Adipocyte (in vitro differentiated cells): ENCODE measurements at regions not wholly inside any gene's neighbourhood (a gene's known extent, or its start where the extent isn't known, plus 50 kb on each side); places are given as distances from the start of the nearest gene placed in this dataset.

Source experiments
- DNase-seq: peaks from one replicate; pipeline ENCODE4 v3.0.0-alpha.2; 2015; ENCODE audit warnings: low read depth
- H3K27me3 ChIP-seq: replicated peaks from 2 replicates; pipeline ENCODE4 v1.7.0; 2013; ENCODE audit warnings: mild to moderate bottlenecking, low read length, moderate library complexity; ENCODE audit not compliant: control insufficient read depth, insufficient read depth
- H3K36me3 ChIP-seq: 2 replicates; pipeline ENCODE4 v1.7.0; 2013; ENCODE audit warnings: low read length, mild to moderate bottlenecking, moderate library complexity; ENCODE audit not compliant: control insufficient read depth, insufficient read depth, severe bottlenecking
- H3K4me1 ChIP-seq: 2 replicates; pipeline ENCODE4 v1.7.0; 2013; ENCODE audit warnings: mild to moderate bottlenecking, low read length, moderate library complexity; ENCODE audit not compliant: control insufficient read depth, insufficient read depth
- H3K4me3 ChIP-seq: 2 replicates; pipeline ENCODE4 v1.7.0; 2013; ENCODE audit warnings: mild to moderate bottlenecking, low read length, moderate library complexity
- H3K9ac ChIP-seq: 2 replicates; pipeline ENCODE4 v1.7.0; 2013; ENCODE audit warnings: mild to moderate bottlenecking, low read length, moderate library complexity
- H3K9me3 ChIP-seq: 2 replicates; pipeline ENCODE4 v1.7.0; 2013; ENCODE audit warnings: mild to moderate bottlenecking, low read length, moderate library complexity; ENCODE audit not compliant: control insufficient read depth

DNA sequence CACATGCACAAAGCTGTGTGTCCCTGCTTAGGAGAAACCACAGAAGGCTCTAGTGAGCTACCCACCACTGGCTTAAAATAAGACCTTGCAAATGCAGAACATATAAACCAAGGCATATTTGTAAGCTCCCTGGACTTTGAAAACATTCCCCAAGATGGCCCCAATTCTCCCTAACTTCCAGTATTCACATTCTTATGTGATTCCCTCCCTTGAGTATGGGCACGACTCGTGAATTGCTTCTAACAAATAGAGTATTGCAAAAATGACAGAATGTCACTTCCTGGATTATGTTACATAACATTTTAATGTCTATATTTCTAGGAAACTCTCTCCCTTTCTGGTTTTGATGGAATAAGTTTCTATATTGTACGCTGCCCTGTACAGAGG, 131.8 kb upstream of the MCTP2 start:
- no peak overlapping the region for H3K9ac ChIP-seq
- H3K9me3 ChIP-seq, result no peaks in the 10 kb centered on the region
- no peaks in the 10 kb centered on the region for H3K36me3 ChIP-seq
- no peak overlapping the region for H3K4me3 ChIP-seq
- no peaks in the 10 kb centered on the region for H3K27me3 ChIP-seq
- no peak for DNase-seq
- peaks cover 16% of the 10 kb centered on the region for H3K4me1 ChIP-seq

DNA sequence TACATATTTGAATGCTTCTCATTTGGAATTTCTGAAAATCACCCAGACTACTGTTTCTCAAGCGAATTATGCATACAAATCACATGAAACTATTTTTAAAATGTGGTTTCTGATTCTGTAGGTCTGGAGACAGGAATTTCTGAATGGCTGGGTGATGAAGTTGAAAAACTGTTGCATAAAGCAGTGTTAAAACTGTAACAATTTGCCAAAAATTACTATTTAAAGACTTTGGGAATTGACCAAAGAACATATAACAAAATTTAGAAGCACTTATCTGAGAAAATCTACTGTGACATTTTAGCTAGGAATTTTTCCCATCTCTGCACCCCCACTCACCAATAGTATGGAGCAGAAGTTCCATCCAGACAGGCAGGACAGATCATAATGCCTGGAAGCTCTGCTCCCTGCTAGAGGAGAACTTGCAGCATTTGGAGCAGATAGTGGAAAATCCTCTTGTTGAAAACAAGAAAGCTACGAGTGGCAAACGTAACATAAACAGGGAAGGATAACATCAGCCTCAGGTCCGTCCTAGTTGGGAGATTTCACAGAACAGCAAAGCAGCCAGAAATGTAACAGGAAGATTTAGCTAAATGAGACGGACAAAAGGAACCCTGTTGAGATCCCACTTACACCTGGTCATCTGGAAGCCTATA, 132.3 kb upstream of the MCTP2 start:
- no peak for DNase-seq
- H3K9me3 ChIP-seq, result no peaks in the 10 kb centered on the region
- peaks cover 16% of the 10 kb centered on the region for H3K4me1 ChIP-seq
- no peak overlapping the region for H3K9ac ChIP-seq
- no peak overlapping the region for H3K4me3 ChIP-seq
- no peaks in the 10 kb centered on the region for H3K27me3 ChIP-seq
- no peaks in the 10 kb centered on the region for H3K36me3 ChIP-seq

DNA sequence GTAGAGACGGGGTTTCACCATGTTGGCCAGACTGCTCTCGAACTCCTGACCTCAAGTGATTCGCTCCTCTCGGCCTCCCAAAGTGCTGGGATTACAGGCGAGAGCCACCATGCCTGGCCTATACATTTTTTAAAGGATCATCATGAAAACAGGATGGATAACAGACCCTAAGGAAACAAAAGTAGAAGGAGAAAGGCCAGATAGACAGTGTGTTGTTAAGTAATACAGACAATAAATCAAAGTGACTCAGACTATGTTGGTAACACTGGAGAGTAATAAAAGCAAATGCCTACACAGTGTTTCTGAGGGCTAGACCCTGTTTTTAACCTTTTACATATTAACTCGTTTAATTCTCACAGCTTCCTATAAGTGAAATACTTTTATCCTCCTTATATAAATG, 133.8 kb upstream of the MCTP2 start:
- no peaks in the 10 kb centered on the region for H3K36me3 ChIP-seq
- no peak overlapping the region for H3K9ac ChIP-seq
- DNase-seq, result no peak
- H3K27me3 ChIP-seq, result no peaks in the 10 kb centered on the region
- H3K4me1 ChIP-seq, result peaks cover 16% of the 10 kb centered on the region
- no peak overlapping the region for H3K4me3 ChIP-seq
- no peaks in the 10 kb centered on the region for H3K9me3 ChIP-seq

DNA sequence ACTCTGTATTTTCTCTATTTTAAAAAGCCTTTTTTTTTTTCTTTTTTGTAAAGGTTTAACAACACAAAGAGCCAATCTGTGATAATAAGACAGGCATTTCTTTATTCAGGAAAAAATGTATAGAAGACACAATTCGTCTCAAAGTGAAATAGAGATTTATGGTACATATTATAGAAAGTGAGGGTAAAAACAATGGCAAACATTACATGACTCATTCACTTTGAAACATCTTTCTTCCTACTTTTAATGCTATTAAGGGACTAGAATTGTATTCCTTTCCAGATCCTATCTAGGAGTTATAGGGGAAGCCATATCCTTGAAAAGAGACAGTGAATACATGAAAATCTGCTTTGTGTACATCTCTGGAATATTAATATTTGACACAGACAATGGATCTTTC, 137.1 kb upstream of the MCTP2 start:
- Histone ChIP-seq H3K9ac (no peak overlapping the region), H3K4me3 (no peak overlapping the region)
- no peak for DNase-seq

DNA sequence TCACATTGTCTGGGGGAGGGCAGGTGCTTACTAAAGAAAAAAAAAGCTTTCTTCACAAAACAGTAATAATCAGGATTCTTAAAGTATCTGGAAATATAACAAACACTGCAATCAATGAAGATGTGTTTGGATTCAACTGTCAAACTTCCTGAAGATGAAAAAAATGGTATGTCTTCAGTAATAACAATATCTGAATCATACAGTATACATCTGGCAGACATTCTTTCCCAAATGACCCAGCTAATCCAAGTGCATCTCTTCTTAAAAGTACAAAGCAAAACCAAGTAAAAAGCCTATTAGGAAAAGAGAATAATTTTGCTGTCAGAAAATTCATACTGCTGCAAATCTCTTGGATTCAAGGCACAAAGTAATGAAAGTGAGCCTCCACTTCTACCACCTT, 145.0 kb upstream of the MCTP2 start:
- H3K4me3 ChIP-seq, result no peak overlapping the region
- H3K36me3 ChIP-seq, result no peaks in the 10 kb centered on the region
- peaks cover 14% of the 10 kb centered on the region for H3K4me1 ChIP-seq
- no peaks in the 10 kb centered on the region for H3K27me3 ChIP-seq
- DNase-seq, result no peak
- H3K9me3 ChIP-seq, result no peaks in the 10 kb centered on the region
- no peak overlapping the region for H3K9ac ChIP-seq

More for the DNA sequence above, 137.1 kb upstream of the MCTP2 start:
- Histone ChIP-seq H3K36me3 (no peaks in the 10 kb centered on the region), H3K4me1 (peaks cover 15% of the 10 kb centered on the region), H3K9me3 (no peaks in the 10 kb centered on the region), H3K27me3 (no peaks in the 10 kb centered on the region)

- Histone ChIP-seq H3K9me3 (no peaks in the 10 kb centered on the region), H3K4me1 (peaks cover 30% of the 10 kb centered on the region), H3K4me3 (no peak overlapping the region), H3K9ac (no peak overlapping the region), H3K27me3 (no peaks in the 10 kb centered on the region), H3K36me3 (no peaks in the 10 kb centered on the region)
- DNase-seq, result no peak
Measured at GRCh38 chr15:94083467-94084052, 147.8 kb upstream of the MCTP2 start.

DNA sequence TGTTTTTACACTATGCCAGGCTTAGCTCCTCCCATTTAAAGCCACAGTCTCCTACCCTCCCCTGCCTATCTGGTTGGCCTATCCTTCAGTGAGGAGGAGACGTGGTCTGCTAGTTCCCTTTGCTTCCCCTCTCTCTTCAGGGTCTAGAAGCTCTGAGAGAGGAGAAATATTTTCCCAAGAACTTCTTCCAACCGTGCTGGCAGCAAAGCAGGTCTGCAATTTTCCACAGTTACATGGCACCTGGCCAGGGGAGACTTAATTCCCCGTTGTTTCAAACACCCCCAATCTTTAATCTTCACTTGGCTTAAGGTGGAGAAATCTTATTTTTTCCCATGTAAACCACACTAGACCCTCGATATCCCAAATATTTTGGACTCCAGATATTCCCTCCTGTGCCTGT, 149.5 kb upstream of the MCTP2 start:
- Histone ChIP-seq H3K36me3 (no peaks in the 10 kb centered on the region), H3K9ac (no peak overlapping the region), H3K4me1 (peaks cover 30% of the 10 kb centered on the region), H3K4me3 (no peak overlapping the region), H3K27me3 (no peaks in the 10 kb centered on the region), H3K9me3 (no peaks in the 10 kb centered on the region)
- no peak for DNase-seq

GRCh38 chr15:94080989-94081605, 150.3 kb upstream of the MCTP2 start:
- H3K36me3 ChIP-seq, result no peaks in the 10 kb centered on the region
- H3K4me3 ChIP-seq, result peak overlapping the region; percentile 69
- no peak for DNase-seq
- no peaks in the 10 kb centered on the region for H3K27me3 ChIP-seq
- H3K9me3 ChIP-seq, result no peaks in the 10 kb centered on the region
- peaks cover 26% of the 10 kb centered on the region for H3K4me1 ChIP-seq
- peak overlapping the region; percentile 19 for H3K9ac ChIP-seq

GRCh38 chr15:94080416-94080815, 150.9 kb upstream of the MCTP2 start:
- no peak for DNase-seq
- H3K4me3 ChIP-seq, result peak overlapping the region; percentile 69
- no peaks in the 10 kb centered on the region for H3K36me3 ChIP-seq
- H3K9ac ChIP-seq, result peak overlapping the region; percentile 19
- H3K27me3 ChIP-seq, result no peaks in the 10 kb centered on the region
- no peaks in the 10 kb centered on the region for H3K9me3 ChIP-seq
- peaks cover 30% of the 10 kb centered on the region for H3K4me1 ChIP-seq

DNA sequence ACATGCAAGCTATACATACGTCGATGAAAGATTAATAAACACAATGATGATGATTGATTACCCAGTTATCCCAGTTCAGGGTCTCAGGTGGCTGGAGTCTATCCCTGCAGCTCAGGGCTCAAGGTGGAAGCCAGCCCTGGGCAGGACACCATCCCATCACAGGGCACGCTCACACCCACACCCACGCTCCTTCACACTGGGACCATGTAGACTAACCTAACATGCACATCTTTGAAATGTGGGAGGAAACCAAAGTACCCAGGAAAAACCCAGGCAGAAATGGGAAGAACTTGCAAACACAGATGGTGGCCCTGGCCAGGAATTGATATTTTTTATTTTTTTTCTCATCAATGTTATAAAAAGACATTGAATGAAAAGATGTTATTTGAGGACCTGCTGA, 151.4 kb upstream of the MCTP2 start:
- no peaks in the 10 kb centered on the region for H3K36me3 ChIP-seq
- peak overlapping the region; percentile 69 for H3K4me3 ChIP-seq
- no peaks in the 10 kb centered on the region for H3K27me3 ChIP-seq
- no peaks in the 10 kb centered on the region for H3K9me3 ChIP-seq
- H3K4me1 ChIP-seq, result peaks cover 34% of the 10 kb centered on the region
- no peak for DNase-seq
- no peak overlapping the region for H3K9ac ChIP-seq

DNA sequence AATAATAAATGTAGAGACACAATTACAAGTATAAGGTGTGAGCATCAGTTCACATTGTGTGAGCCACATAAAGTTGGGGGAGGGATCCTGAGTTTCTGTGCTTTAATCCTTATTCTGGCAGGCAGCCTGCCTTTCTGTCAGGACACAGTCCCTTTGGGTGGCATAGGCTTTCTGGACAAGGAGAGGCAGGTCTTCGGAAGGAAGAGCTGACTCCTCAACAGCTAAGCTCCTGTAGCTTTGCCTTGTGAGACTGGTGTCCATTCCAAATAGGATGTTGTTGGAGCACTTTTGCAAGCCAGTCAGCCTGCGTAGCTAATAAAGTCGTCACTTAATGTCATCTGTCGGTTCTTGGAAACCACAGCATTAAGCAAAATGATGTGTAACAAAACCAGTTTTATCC, 151.9 kb upstream of the MCTP2 start:
- Histone ChIP-seq H3K36me3 (no peaks in the 10 kb centered on the region), H3K27me3 (no peaks in the 10 kb centered on the region), H3K4me1 (peaks cover 36% of the 10 kb centered on the region), H3K9ac (no peak overlapping the region), H3K9me3 (no peaks in the 10 kb centered on the region), H3K4me3 (no peak overlapping the region)
- DNase-seq, result no peak
